Type B pancreatic cell (in vitro differentiated cells): ENCODE measurements at regions not wholly inside any gene's neighbourhood (a gene's known extent, or its start where the extent isn't known, plus 50 kb on each side); places are given as distances from the start of the nearest gene placed in this dataset.
"Not testable (repeated sequence)": the region's sequence is repeated elsewhere in the genome, so short reads cannot be mapped to it uniquely, and the experiment has no call there.

Experiments
- DNase-seq: peaks from one replicate; pipeline ENCODE4 v3.0.0; 2021; ENCODE audit warnings: mixed read lengths; ENCODE audit not compliant: unreplicated experiment; ENCODE audit errors: extremely low spot score
- H3K27ac Mint-ChIP-seq: 2 replicates; pipeline ENCODE4 v1.8.0; 2021; ENCODE audit warnings: mild to moderate bottlenecking, mixed read lengths
- H3K27me3 Mint-ChIP-seq: 2 replicates; pipeline ENCODE4 v1.8.0; 2021; ENCODE audit warnings: mixed read lengths
- H3K36me3 Mint-ChIP-seq: 2 replicates; pipeline ENCODE4 v1.8.0; 2021; ENCODE audit warnings: mixed read lengths
- H3K4me1 Mint-ChIP-seq: one replicate; pipeline ENCODE4 v1.8.0; 2021; ENCODE audit warnings: mixed read lengths; ENCODE audit not compliant: unreplicated experiment
- H3K4me3 Mint-ChIP-seq: 2 replicates; pipeline ENCODE4 v1.8.0; 2021; ENCODE audit warnings: mild to moderate bottlenecking, mixed read lengths
- H3K9me3 Mint-ChIP-seq: 2 replicates; pipeline ENCODE4 v1.8.0; 2021; ENCODE audit warnings: mixed read lengths
- TF ChIP-seq, protein P1 (sequence below): fragments of 200-600 bp; sonication (generic); conservative IDR thresholded peaks from 2 replicates; pipeline ENCODE4 v1.5.0; 2021; ENCODE audit warnings: antibody characterized with exemption, mild to moderate bottlenecking

DNA sequence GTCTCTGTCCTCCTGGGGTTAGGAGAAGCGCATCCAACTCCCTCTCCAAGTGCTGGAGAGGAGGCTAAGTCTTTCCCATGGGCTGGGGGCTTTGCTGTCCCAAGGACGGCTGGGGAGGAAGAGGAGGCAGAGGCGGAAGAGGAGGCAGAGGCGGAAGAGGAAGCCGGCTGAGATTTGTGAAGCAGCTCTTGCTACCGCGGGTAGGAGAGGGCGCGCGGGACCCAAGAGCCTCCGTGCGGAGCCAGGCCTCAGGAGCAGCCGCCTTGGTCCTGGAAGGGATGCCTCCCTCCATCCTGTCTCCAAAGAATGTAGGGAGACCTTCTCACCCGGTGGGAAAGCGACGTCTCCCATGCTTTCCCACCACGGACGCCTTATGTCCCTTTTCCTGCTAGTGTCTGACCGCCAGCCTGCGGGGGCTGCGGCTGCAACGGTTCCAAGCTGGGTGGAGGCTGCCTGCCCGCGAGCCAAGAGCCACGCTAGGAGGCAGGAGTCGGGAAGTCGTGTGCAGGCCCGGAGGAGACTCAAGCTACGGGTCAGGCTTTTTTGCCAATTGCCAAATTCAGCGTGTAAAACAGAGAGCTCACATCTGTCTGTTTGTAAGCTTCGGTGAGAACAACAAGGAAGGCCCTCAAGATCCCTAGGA lies 320.3 kb downstream of the FAM72C start:
- Mint-ChIP-seq H3K27ac (no peak overlapping the region), H3K4me3 (no peak overlapping the region), H3K27me3 (no peaks in the 10 kb centered on the region), H3K9me3 (peaks cover 7% of the 10 kb centered on the region), H3K36me3 (no peaks in the 10 kb centered on the region), H3K4me1 (no peaks in the 10 kb centered on the region)
- DNase-seq: no peak
- TF ChIP-seq, protein P1, sequence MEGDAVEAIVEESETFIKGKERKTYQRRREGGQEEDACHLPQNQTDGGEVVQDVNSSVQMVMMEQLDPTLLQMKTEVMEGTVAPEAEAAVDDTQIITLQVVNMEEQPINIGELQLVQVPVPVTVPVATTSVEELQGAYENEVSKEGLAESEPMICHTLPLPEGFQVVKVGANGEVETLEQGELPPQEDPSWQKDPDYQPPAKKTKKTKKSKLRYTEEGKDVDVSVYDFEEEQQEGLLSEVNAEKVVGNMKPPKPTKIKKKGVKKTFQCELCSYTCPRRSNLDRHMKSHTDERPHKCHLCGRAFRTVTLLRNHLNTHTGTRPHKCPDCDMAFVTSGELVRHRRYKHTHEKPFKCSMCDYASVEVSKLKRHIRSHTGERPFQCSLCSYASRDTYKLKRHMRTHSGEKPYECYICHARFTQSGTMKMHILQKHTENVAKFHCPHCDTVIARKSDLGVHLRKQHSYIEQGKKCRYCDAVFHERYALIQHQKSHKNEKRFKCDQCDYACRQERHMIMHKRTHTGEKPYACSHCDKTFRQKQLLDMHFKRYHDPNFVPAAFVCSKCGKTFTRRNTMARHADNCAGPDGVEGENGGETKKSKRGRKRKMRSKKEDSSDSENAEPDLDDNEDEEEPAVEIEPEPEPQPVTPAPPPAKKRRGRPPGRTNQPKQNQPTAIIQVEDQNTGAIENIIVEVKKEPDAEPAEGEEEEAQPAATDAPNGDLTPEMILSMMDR: no peak

- H3K4me1 Mint-ChIP-seq, H3K4me3 Mint-ChIP-seq, H3K9me3 Mint-ChIP-seq, H3K36me3 Mint-ChIP-seq, DNase-seq, H3K27me3 Mint-ChIP-seq, H3K27ac Mint-ChIP-seq: not testable (repeated sequence)
Measured at GRCh38 chr1:143644035-143644434, 327.8 kb downstream of the FAM72C start.

GRCh38 chr1:143643148-143643885 lies 328.5 kb downstream of the FAM72C start:
- Mint-ChIP-seq H3K27ac (no peak overlapping the region), H3K9me3 (peaks cover 7% of the 10 kb centered on the region), H3K36me3 (no peaks in the 10 kb centered on the region), H3K27me3 (no peaks in the 10 kb centered on the region), H3K4me1 (no peaks in the 10 kb centered on the region), H3K4me3 (no peak overlapping the region)
- no peak for DNase-seq
- TF ChIP-seq, protein P1: no peak

GRCh38 chr1:143625886-143626285 lies 345.9 kb downstream of the FAM72C start:
- no peak overlapping the region for H3K27ac Mint-ChIP-seq
- no peaks in the 10 kb centered on the region for H3K4me1 Mint-ChIP-seq
- H3K27me3 Mint-ChIP-seq: no peaks in the 10 kb centered on the region
- H3K9me3 Mint-ChIP-seq: no peaks in the 10 kb centered on the region
- TF ChIP-seq, protein P1: no peak
- DNase-seq: no peak
- no peak overlapping the region for H3K4me3 Mint-ChIP-seq
- H3K36me3 Mint-ChIP-seq: no peaks in the 10 kb centered on the region

GRCh38 chr1:143619851-143620250 lies 351.9 kb downstream of the FAM72C start:
- no peaks in the 10 kb centered on the region for H3K27me3 Mint-ChIP-seq
- no peaks in the 10 kb centered on the region for H3K4me1 Mint-ChIP-seq
- no peaks in the 10 kb centered on the region for H3K36me3 Mint-ChIP-seq
- no peak overlapping the region for H3K4me3 Mint-ChIP-seq
- peaks cover 8% of the 10 kb centered on the region for H3K9me3 Mint-ChIP-seq
- TF ChIP-seq, protein P1: no peak
- no peak for DNase-seq
- H3K27ac Mint-ChIP-seq: no peak overlapping the region

DNA sequence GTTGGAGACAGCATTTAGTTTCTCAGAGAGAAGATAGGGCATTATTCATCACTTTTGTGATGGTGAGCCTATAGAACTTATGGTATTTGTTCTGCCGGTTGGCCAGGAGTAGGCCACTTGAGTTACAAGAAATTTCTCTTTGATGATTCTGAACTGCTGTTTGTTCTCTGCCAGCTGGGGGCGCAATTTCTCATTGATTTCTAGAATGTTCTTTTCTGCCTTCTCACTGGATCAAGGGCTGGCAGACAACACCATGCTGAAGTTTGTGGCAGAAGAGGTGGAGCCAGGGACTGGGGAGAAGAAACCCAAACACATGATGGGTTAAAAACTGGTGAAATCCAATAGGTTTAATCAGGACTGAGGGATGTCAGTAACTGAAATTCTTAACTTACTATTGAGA lies 360.6 kb downstream of the FAM72C start:
- H3K27ac Mint-ChIP-seq: no peak overlapping the region
- H3K9me3 Mint-ChIP-seq: peaks cover 15% of the 10 kb centered on the region
- H3K4me3 Mint-ChIP-seq: no peak overlapping the region
- H3K36me3 Mint-ChIP-seq: no peaks in the 10 kb centered on the region
- H3K4me1 Mint-ChIP-seq: no peaks in the 10 kb centered on the region
- DNase-seq: no peak
- TF ChIP-seq, protein P1: no peak
- no peaks in the 10 kb centered on the region for H3K27me3 Mint-ChIP-seq
